ENCODE measurements at regions not wholly inside any gene's neighbourhood (a gene's known extent, or its start where the extent isn't known, plus 50 kb on each side); places are given as distances from the start of the nearest gene placed in this dataset.

DNA sequence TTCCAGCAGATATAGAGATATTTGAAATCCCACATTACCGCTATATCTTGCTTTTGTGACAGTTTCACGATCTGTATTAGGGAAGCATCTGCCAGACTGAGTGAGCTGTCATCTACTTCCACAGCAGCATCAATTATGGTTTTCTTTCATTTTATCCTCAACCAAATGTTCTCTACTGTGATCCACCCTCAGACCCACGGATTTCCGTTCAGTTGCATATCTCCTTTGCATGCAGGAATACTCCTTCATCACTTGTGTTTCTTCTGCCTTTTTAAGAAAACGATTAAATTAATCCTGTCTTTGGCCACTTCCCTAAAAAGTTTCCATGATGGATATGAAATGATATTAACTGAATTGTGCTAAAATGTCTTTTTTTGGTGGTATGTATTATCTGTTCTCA lies 262.1 kb upstream of the ADGRB3 start:
- DNase-seq = no peak

GRCh38 chr6:68368845-68369244 lies 266.2 kb upstream of the ADGRB3 start:
- no peak for DNase-seq

DNA sequence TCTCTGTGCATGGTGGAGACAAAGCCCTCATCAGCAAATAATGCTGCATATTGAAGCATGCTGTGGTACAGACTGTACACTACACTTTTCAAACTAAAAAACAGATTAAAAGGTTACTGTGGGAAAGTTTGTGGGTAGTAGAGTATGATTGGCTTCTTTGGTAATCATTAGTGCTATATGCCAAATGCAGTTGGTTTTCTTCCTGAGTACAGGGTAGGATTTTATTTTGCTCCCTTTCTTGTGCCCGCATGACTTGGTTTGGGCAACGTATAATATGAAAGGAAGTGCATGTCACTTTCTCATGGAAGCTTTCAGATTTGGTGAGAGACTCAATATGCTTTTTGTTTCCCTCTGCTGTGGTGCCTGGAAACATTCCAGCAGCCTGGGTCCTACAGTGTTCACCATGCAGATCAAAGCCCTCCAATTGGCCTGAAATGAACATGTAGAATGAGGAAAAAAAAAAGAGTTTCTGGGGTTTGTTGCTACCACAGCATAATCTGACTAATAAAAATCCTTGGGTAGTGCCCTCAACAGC lies 270.7 kb upstream of the ADGRB3 start:
- DNase-seq = no peak

- DNase-seq = peak; percentile 59
Measured at GRCh38 chr6:68343901-68344300, 291.2 kb upstream of the ADGRB3 start.

GRCh38 chr6:68342286-68342685 lies 292.8 kb upstream of the ADGRB3 start:
- no peak for DNase-seq

GRCh38 chr6:68339488-68340131 lies 295.5 kb upstream of the ADGRB3 start:
- DNase-seq = no peak

DNA sequence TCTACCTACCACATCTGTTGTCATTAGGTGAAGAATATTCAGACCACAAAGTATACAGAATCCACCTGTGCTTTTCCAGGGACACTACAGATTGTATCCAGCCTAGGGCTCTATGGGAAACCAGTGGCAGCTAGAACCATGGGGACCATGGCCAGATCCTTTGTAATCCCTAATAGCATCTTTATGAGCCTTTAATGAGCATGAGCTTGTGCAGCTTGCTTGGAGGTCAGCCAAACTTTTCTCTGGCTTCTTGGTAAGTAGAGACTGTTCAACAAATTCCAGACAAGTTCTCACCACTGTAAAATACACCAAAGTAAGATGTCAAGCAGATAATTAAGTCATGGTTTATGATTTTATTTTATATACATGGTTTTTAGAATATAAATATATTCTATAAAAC lies 301.6 kb upstream of the ADGRB3 start:
- DNase-seq = no peak

DNA sequence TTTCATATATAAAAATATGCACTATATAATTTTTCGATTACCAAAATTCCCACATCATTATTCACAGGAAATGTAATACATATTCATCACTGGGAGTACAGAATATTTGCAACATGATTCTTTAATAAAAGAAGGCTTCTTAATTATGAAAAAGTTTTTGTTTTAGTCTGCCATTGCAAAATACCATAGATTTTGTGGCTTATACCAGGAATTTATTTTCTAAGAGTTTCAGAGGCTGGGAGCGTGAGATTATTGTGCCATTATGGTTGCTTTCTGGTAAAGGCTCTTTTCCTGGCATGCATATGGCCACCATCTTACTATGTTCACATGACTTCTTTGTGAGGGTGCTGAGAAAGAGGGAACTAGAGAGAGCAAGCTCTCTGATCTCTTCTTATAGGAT lies 306.9 kb upstream of the ADGRB3 start:
- no peak for DNase-seq

DNA sequence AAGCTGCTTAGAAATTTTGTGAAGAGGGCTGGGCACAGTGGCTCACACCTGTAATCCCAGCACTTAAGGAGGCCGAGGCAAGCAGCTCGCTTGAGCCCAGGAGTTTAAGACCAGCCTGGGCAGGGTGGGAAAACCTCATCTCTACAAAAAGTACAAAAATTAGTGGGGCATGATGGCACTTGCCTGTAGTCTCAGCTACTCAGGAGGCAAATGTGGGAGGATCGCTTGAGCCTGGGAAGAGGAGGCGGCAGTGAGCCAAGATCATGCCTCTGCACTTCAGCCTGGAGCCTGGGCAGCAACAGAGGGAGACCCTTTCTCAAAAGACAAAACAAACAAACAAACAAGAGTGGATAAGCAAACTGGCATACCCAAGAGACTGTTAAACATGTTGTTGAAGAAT lies 308.3 kb upstream of the ADGRB3 start:
- no peak for DNase-seq

DNA sequence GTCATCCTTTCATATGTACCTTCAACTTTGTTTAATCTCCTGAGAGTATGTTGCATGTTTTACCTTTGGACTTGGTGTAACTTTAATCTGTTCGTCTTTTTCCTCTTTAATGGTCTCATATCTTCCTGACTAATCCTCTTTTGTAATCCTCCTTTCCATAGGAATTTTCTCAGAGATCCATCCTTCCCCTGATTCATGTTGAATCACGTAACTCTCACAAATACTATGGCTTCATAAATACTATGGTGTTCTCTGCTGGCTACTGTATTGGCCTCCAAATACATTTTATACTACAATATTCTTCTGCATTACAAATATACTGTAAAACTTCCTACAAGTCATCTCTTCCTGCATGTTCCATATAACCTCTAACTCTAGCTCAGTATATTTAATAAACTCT lies 317.7 kb upstream of the ADGRB3 start:
- DNase-seq = no peak

- no peak for DNase-seq
Measured at GRCh38 chr6:68313911-68314310, 321.2 kb upstream of the ADGRB3 start.

- DNase-seq = no peak
Measured at GRCh38 chr6:68307301-68307700, 327.8 kb upstream of the ADGRB3 start.

GRCh38 chr6:68296126-68296525 lies 339.0 kb upstream of the ADGRB3 start:
- no peak for DNase-seq

DNA sequence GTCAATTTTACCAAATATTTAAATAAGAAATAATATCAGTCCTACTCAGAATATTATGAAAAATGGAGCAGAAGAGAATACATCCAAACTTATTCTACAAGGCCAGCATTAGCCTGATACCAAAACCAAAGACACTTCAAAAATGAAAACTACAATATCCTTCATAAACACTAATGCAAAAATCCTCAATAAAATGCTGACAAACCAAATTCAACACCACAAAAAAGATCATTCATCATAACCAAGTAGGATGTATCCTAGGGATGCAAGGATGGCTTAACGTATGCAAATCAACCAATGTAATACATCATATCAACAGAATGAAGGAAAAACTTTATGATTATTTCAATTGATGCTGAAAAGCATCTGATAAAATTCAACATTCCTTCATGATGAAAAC lies 352.4 kb upstream of the ADGRB3 start:
- DNase-seq = no peak

DNA sequence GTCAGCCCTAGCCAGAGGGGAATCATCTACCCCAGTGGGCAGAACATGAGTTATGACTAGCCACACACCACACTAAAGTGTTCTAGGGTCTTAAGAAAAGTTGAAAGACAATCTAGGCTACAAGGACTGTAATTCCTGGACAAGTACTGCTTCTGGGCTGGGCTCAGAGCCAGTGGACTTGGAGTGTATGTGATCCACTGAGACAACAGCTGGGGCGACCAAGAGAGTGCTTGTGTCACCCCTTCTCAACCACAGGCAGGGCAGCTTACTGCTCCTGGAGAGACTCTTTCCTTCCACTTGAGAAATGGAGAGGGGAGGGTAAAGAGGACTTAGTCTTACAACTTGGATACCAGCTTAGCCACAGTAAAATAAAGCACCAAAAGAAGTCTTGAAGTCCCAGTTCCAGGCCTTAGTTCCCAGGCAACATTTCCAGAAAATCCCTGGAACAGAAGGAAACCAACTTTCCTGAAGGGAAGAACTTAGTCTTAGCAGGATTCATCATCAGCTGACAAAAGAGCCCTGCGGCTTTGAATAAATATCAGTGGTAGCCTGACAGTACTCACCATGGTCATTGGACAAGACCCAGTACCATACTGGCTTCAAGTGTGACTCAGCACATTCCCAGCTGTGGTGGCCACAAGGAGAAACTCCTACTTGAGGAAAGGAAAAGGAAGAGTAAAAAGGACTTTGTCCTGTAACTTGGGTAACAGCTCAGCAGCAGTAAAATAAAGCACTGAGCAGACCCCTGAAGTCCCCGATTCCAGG lies 355.1 kb upstream of the ADGRB3 start:
- no peak for DNase-seq

DNA sequence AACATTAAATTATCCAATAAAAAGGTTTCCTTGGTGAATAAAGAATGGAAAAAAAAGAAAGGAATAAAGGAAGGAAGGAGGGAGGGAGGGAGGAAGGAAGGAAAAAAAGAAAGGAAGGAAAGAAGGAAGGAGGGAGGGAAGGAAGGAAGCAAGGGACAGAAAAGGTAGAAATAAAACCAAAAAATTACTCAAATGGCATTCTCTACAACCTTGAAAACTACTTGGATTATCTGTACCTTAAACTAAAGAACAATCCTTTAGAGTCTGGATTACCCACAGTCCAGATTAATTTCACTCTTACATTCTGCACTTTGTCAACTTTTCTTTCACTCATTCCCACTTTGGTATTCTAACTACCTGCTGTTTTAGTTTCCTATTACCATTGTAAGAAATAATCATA lies 361.8 kb upstream of the ADGRB3 start:
- DNase-seq = no peak

DNA sequence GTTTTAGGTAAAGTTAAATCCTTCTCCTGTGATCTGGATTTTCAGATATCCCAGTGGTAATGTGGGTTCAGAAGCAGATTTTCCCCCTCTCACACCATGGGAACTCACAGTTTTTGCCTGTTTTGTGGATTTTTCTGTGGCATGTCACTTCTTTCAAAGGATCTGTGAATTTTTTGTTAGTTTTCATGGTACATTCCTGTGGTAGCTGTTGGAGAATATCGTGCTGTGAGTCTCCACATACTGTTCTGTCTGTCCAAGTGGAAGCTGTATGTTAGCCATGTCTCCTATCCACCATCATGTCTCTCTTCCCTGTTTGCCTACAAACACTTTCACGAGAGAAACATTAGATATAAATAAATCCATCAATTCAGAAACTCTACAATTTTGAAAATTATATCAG lies 378.7 kb upstream of the ADGRB3 start:
- no peak for DNase-seq

DNA sequence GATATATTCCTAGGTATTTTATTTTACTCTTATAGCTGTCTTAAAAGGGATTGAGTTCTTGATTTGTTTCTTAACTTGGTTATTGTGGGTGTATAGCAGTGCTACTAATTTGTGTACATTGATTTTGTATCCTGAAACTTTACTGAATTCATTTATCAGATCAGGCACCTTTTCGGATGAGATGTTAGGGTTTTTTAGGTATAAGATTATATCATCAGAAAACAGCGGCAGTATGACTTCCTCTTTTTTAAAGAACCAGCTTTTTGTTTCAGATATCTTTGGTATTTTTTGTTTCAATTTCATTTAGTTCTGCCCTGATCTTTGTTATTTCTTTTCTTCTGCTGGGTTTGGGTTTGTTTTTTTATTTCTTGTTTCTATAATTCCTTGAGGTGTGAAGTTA lies 382.4 kb upstream of the ADGRB3 start:
- DNase-seq = no peak

DNA sequence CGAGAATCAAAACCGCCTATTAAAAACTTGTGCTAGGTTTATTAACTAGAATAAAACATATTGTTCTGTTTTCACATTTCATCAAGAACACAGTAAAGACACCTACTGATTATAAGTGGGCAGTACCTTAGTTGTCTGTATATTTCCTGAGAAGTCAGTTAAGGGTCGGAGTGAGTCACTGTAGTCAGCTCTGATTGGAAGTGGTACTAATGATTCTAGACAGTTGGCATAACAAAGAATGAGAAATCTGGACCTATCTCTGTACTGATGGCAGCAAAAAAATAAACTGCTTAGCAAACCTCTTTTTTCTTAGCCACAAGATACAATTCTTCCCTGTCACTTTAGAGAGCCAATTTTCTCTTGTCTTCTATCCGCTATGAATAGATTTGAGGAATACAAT lies 387.3 kb upstream of the ADGRB3 start:
- DNase-seq = no peak

DNA sequence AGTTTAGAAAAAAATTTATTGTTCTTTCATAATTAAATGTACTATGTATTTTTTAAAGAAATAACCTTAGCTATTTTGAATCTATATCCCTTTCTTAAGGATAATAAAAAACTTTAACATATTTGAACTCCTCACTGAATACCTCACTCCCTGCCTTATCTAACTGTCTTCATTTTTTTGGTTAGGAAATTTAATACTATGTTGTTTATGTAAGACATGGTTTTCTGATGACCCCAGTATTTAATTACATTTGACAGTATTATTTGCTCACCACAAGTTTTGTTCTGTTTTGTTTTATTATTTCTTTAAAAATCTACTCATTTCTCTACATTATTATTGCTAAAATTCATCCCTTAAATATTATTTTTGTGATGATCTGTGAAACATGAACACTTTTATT lies 394.4 kb upstream of the ADGRB3 start:
- DNase-seq = no peak

- DNase-seq = no peak
Measured at GRCh38 chr6:68239034-68239433, 396.0 kb upstream of the ADGRB3 start.

DNA sequence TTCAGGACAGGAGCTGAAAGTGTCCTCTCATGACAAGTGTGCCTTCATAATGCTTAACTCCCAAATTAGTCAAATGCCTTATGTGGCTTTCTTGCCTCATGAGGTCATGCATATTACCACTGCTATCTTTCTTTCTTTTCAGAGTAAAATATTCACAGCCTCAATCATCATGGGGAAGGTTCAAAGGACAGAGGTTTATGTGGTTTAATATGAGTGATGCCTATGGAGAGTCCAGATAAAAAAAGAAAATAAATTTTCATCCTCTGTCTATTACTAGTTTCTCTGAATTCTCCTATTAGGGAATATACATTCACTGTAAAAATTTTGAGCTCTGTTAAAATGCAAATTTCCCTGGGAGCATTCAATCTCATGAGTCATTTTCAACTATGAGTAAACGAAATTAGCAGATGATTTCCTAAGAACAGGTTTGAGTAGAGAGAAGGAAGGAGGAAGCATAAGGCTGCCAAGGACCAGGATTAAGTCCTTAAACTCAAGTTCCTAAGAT lies 396.9 kb upstream of the ADGRB3 start:
- no peak for DNase-seq

GRCh38 chr6:68237205-68237604 lies 397.9 kb upstream of the ADGRB3 start:
- no peak for DNase-seq

DNA sequence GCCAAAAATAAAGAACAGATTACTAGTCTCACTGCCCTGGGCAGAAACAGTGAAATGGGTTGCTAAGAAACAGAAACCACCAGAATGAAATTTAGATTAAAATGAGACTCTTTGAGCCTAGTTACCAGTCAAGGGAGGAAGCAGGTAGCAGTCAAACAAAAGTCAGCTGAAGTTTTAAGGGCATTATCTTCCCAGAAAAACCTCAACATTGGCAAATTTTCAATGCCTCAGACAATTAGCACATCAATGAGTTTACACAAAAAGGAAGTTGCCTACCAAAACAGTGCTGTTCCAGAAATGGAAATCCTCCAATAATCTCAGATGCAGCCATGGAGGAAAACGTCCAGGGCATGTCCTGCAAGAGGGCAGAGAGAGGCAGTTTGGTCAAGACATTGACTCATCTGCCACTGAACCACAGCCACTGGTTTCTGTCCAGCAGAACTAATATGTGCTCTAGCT lies 399.7 kb upstream of the ADGRB3 start:
- DNase-seq = no peak

Measured in hematopoietic multipotent progenitor cell treated with erythropoietin and hydrocortisone succinate and interleukin-3 and kit ligand, for 6 days (in vitro differentiated cells).